GM23338 (cell line): ENCODE measurements at regions not wholly inside any gene's neighbourhood (a gene's known extent, or its start where the extent isn't known, plus 50 kb on each side); places are given as distances from the start of the nearest gene placed in this dataset.

Source experiments
- ATAC-seq: fragments of 200-7000 bp; cut with Tn5 transposase; 3 replicates; pipeline ENCODE4 v1.9.1; 2020
- DNase-seq: peaks from one replicate; pipeline ENCODE4 v3.0.0-alpha.2; 2015; ENCODE audit warnings: low spot score
- H2AFZ ChIP-seq: fragments of 200-600 bp; sonication (generic); 2 replicates; pipeline ENCODE4 v1.8.0; 2016; ENCODE audit warnings: antibody characterized with exemption, mild to moderate bottlenecking, moderate library complexity
- H3F3A ChIP-seq: fragments of 200-600 bp; sonication (generic); replicated peaks from 2 replicates; pipeline ENCODE4 v1.8.0; 2017; ENCODE audit warnings: antibody characterized with exemption, mixed run types, low read depth
- H3K27ac ChIP-seq: fragments of 200-600 bp; sonication (generic); 2 replicates; pipeline ENCODE4 v1.6.1; 2016; ENCODE audit warnings: low read depth
- H3K27me3 ChIP-seq: fragments of 200-600 bp; sonication (generic); 2 replicates; pipeline ENCODE4 v1.8.0; 2016; ENCODE audit warnings: mild to moderate bottlenecking, mixed run types, moderate library complexity; ENCODE audit not compliant: insufficient read depth
- H3K36me3 ChIP-seq: fragments of 200-600 bp; sonication (generic); 2 replicates; pipeline ENCODE4 v1.8.0; 2016; ENCODE audit warnings: mild to moderate bottlenecking; ENCODE audit not compliant: insufficient read depth
- H3K4me1 ChIP-seq: fragments of 200-600 bp; sonication (generic); 2 replicates; pipeline ENCODE4 v1.8.0; 2016; ENCODE audit warnings: mild to moderate bottlenecking, moderate library complexity; ENCODE audit not compliant: insufficient read depth
- H3K4me2 ChIP-seq: fragments of 200-600 bp; sonication (generic); 2 replicates; pipeline ENCODE4 v1.7.1; 2017; ENCODE audit warnings: mixed run types
- H3K4me3 ChIP-seq: fragments of 200-600 bp; sonication (generic); 2 replicates; pipeline ENCODE4 v1.6.1; 2016; ENCODE audit warnings: mixed run types
- H3K79me2 ChIP-seq: fragments of 200-600 bp; sonication (generic); replicated peaks from 2 replicates; pipeline ENCODE4 v1.8.0; 2017; ENCODE audit warnings: mild to moderate bottlenecking; ENCODE audit not compliant: insufficient read depth
- H3K9me2 ChIP-seq: fragments of 200-600 bp; sonication (generic); 2 replicates; pipeline ENCODE4 v1.8.0; 2017; ENCODE audit not compliant: insufficient read depth
- H4K20me1 ChIP-seq: fragments of 200-600 bp; sonication (generic); replicated peaks from 2 replicates; pipeline ENCODE4 v1.8.0; 2017; ENCODE audit warnings: mild to moderate bottlenecking; ENCODE audit not compliant: insufficient read depth
- H3K27ac Mint-ChIP-seq: 2 replicates; pipeline ENCODE4 v1.8.0; 2020; ENCODE audit warnings: inconsistent platforms, mild to moderate bottlenecking, moderate library complexity, mixed read lengths
- H3K27me3 Mint-ChIP-seq: 3 replicates; pipeline ENCODE4 v1.8.0; 2022; ENCODE audit warnings: low read depth, mild to moderate bottlenecking, moderate library complexity, mixed read lengths, inconsistent platforms; ENCODE audit not compliant: insufficient read depth, poor library complexity
- H3K36me3 Mint-ChIP-seq: 3 replicates; pipeline ENCODE4 v1.8.0; 2021; ENCODE audit warnings: low read depth, mild to moderate bottlenecking, inconsistent platforms, moderate library complexity, mixed read lengths
- H3K4me1 Mint-ChIP-seq: 3 replicates; pipeline ENCODE4 v1.8.0; 2020; ENCODE audit warnings: mild to moderate bottlenecking, inconsistent platforms, mixed read lengths
- H3K4me3 Mint-ChIP-seq: 3 replicates; pipeline ENCODE4 v1.8.0; 2021; ENCODE audit warnings: moderate library complexity, mild to moderate bottlenecking, inconsistent platforms, mixed read lengths
- H3K9me3 Mint-ChIP-seq: 3 replicates; pipeline ENCODE4 v1.8.0; 2020; ENCODE audit warnings: moderate library complexity, mild to moderate bottlenecking, inconsistent platforms, mixed read lengths
- CREB1 ChIP-seq: fragments of 250-450 bp; sonication (Bioruptor Pico); IDR thresholded peaks from 2 replicates; pipeline ENCODE4 v1.5.0; 2020; ENCODE audit warnings: low read depth, mild to moderate bottlenecking, moderate library complexity
- CTCF ChIP-seq, 2 experiments: fragments of 200-600 bp in 1 of 2; sonication (generic) in 1 of 2; conservative IDR thresholded peaks; 2 replicates each; pipeline versions ENCODE4 v1.5.1 to v1.6.1; 2016 to 2017; ENCODE audit warnings: antibody characterized with exemption in 2 of 2, low read depth in 2 of 2, mild to moderate bottlenecking in 2 of 2, moderate library complexity in 1 of 2
- EZH2 ChIP-seq: fragments of 200-600 bp; sonication (generic); IDR thresholded peaks from one replicate; pipeline ENCODE4 v1.8.0; 2017; ENCODE audit warnings: antibody characterized with exemption, mild to moderate bottlenecking, low read depth; ENCODE audit not compliant: unreplicated experiment
- EZH2phosphoT487 ChIP-seq: fragments of 200-600 bp; sonication (generic); IDR thresholded peaks from one replicate; pipeline ENCODE4 v1.8.1; 2018; ENCODE audit warnings: antibody characterized with exemption; ENCODE audit not compliant: unreplicated experiment
- JUNB ChIP-seq: IDR thresholded peaks from one replicate; pipeline ENCODE4 v1.6.1; 2016; ENCODE audit warnings: antibody characterized with exemption; ENCODE audit not compliant: unreplicated experiment
- NANOG ChIP-seq: IDR thresholded peaks from 2 replicates; pipeline ENCODE4 v1.6.1; 2016; ENCODE audit warnings: antibody characterized with exemption, borderline replicate concordance
- POLR2AphosphoS5 ChIP-seq: IDR thresholded peaks from 2 replicates; pipeline ENCODE4 v1.6.1; 2016; ENCODE audit warnings: antibody characterized with exemption, low read depth
- STAT1 ChIP-seq: IDR thresholded peaks from one replicate; pipeline ENCODE4 v1.6.1; 2016; ENCODE audit warnings: antibody characterized with exemption; ENCODE audit not compliant: unreplicated experiment
- ZNF114 ChIP-seq: fragments of 250-450 bp; sonication (Bioruptor Pico); IDR thresholded peaks from 2 replicates; pipeline ENCODE4 v1.5.0; 2020; ENCODE audit warnings: mild to moderate bottlenecking, moderate library complexity
- ZNF331 ChIP-seq: fragments of 250-450 bp; sonication (Bioruptor Pico); IDR thresholded peaks from 2 replicates; pipeline ENCODE4 v1.5.0; 2020; ENCODE audit warnings: low read depth, mild to moderate bottlenecking, moderate library complexity
- TF ChIP-seq, protein P1 (sequence below): IDR thresholded peaks from one replicate; pipeline ENCODE4 v1.6.1; 2018; ENCODE audit warnings: antibody characterized with exemption; ENCODE audit not compliant: unreplicated experiment
- TF ChIP-seq, protein P2 (sequence below): fragments of 250-450 bp; sonication (Bioruptor Pico); IDR thresholded peaks from 2 replicates; pipeline ENCODE4 v1.5.0; 2020; ENCODE audit warnings: mild to moderate bottlenecking, moderate library complexity
- TF ChIP-seq, protein P3 (sequence below): IDR thresholded peaks from 2 replicates; pipeline ENCODE4 v1.6.1; 2016; ENCODE audit warnings: antibody characterized with exemption

DNA sequence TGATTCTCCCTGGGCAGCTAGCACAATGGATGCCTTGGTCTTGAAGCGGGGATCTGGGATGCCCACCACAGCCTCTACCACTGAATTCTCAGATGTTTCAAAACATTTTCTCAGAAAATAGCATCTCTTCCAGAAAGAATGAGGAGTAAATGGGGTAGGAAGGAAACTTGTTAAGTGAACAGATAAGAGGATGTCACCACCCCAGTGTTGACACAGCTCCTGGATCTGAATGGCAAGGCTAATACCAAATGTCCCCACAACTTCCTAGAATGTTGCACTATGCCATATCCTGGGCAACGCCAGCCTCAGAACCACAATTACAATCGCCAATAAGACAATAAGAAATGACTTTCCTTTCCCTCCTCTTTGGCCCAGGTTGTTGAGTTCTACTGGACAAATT lies 177.2 kb downstream of the BCL11A start:
- ATAC-seq (no peak), DNase-seq (no peak)
- Histone ChIP-seq H4K20me1 (no peaks in the 10 kb centered on the region), H3K4me3 (no peak overlapping the region), H3K27ac (no peak overlapping the region), H3K4me1 (peaks cover 10% of the 10 kb centered on the region), H3K9me2 (peaks cover 6% of the 10 kb centered on the region; the same call in 1 of the 2 replicates), H3K27me3 (no peaks in the 10 kb centered on the region), H3K36me3 (no peaks in the 10 kb centered on the region), H3K4me2 (no peak overlapping the region), H3F3A (no peaks in the 10 kb centered on the region), H2AFZ (no peak overlapping the region; the same call in 1 of the 2 replicates), H3K79me2 (no peaks in the 10 kb centered on the region)
- Mint-ChIP-seq H3K27me3 (peaks cover 2% of the 10 kb centered on the region), H3K4me3 (no peak overlapping the region), H3K9me3 (no peaks in the 10 kb centered on the region), H3K27ac (no peak overlapping the region), H3K4me1 (peaks cover 13% of the 10 kb centered on the region), H3K36me3 (no peaks in the 10 kb centered on the region)
- TF ChIP-seq, protein P1, sequence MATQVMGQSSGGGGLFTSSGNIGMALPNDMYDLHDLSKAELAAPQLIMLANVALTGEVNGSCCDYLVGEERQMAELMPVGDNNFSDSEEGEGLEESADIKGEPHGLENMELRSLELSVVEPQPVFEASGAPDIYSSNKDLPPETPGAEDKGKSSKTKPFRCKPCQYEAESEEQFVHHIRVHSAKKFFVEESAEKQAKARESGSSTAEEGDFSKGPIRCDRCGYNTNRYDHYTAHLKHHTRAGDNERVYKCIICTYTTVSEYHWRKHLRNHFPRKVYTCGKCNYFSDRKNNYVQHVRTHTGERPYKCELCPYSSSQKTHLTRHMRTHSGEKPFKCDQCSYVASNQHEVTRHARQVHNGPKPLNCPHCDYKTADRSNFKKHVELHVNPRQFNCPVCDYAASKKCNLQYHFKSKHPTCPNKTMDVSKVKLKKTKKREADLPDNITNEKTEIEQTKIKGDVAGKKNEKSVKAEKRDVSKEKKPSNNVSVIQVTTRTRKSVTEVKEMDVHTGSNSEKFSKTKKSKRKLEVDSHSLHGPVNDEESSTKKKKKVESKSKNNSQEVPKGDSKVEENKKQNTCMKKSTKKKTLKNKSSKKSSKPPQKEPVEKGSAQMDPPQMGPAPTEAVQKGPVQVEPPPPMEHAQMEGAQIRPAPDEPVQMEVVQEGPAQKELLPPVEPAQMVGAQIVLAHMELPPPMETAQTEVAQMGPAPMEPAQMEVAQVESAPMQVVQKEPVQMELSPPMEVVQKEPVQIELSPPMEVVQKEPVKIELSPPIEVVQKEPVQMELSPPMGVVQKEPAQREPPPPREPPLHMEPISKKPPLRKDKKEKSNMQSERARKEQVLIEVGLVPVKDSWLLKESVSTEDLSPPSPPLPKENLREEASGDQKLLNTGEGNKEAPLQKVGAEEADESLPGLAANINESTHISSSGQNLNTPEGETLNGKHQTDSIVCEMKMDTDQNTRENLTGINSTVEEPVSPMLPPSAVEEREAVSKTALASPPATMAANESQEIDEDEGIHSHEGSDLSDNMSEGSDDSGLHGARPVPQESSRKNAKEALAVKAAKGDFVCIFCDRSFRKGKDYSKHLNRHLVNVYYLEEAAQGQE: no peak
- no peak for TF ChIP-seq NANOG
- no peak for TF ChIP-seq EZH2phosphoT487
- TF ChIP-seq EZH2: no peak
- TF ChIP-seq, protein P2, sequence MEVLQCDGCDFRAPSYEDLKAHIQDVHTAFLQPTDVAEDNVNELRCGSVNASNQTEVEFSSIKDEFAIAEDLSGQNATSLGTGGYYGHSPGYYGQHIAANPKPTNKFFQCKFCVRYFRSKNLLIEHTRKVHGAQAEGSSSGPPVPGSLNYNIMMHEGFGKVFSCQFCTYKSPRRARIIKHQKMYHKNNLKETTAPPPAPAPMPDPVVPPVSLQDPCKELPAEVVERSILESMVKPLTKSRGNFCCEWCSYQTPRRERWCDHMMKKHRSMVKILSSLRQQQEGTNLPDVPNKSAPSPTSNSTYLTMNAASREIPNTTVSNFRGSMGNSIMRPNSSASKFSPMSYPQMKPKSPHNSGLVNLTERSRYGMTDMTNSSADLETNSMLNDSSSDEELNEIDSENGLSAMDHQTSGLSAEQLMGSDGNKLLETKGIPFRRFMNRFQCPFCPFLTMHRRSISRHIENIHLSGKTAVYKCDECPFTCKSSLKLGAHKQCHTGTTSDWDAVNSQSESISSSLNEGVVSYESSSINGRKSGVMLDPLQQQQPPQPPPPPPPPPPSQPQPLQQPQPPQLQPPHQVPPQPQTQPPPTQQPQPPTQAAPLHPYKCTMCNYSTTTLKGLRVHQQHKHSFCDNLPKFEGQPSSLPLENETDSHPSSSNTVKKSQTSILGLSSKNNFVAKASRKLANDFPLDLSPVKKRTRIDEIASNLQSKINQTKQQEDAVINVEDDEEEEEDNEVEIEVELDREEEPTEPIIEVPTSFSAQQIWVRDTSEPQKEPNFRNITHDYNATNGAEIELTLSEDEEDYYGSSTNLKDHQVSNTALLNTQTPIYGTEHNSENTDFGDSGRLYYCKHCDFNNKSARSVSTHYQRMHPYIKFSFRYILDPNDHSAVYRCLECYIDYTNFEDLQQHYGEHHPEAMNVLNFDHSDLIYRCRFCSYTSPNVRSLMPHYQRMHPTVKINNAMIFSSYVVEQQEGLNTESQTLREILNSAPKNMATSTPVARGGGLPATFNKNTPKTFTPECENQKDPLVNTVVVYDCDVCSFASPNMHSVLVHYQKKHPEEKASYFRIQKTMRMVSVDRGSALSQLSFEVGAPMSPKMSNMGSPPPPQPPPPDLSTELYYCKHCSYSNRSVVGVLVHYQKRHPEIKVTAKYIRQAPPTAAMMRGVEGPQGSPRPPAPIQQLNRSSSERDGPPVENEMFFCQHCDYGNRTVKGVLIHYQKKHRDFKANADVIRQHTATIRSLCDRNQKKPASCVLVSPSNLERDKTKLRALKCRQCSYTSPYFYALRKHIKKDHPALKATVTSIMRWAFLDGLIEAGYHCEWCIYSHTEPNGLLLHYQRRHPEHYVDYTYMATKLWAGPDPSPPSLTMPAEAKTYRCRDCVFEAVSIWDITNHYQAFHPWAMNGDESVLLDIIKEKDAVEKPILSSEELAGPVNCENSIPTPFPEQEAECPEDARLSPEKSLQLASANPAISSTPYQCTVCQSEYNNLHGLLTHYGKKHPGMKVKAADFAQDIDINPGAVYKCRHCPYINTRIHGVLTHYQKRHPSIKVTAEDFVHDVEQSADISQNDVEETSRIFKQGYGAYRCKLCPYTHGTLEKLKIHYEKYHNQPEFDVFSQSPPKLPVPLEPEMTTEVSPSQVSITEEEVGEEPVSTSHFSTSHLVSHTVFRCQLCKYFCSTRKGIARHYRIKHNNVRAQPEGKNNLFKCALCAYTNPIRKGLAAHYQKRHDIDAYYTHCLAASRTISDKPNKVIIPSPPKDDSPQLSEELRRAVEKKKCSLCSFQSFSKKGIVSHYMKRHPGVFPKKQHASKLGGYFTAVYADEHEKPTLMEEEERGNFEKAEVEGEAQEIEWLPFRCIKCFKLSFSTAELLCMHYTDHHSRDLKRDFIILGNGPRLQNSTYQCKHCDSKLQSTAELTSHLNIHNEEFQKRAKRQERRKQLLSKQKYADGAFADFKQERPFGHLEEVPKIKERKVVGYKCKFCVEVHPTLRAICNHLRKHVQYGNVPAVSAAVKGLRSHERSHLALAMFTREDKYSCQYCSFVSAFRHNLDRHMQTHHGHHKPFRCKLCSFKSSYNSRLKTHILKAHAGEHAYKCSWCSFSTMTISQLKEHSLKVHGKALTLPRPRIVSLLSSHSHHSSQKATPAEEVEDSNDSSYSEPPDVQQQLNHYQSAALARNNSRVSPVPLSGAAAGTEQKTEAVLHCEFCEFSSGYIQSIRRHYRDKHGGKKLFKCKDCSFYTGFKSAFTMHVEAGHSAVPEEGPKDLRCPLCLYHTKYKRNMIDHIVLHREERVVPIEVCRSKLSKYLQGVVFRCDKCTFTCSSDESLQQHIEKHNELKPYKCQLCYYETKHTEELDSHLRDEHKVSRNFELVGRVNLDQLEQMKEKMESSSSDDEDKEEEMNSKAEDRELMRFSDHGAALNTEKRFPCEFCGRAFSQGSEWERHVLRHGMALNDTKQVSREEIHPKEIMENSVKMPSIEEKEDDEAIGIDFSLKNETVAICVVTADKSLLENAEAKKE (CRISPR knock-in tag): no peak
- TF ChIP-seq JUNB: no peak
- TF ChIP-seq CREB1 (CRISPR knock-in tag): no peak
- no peak for TF ChIP-seq ZNF114
- TF ChIP-seq, protein P3, sequence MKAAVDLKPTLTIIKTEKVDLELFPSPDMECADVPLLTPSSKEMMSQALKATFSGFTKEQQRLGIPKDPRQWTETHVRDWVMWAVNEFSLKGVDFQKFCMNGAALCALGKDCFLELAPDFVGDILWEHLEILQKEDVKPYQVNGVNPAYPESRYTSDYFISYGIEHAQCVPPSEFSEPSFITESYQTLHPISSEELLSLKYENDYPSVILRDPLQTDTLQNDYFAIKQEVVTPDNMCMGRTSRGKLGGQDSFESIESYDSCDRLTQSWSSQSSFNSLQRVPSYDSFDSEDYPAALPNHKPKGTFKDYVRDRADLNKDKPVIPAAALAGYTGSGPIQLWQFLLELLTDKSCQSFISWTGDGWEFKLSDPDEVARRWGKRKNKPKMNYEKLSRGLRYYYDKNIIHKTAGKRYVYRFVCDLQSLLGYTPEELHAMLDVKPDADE: no peak
- TF ChIP-seq STAT1: no peak
- TF ChIP-seq ZNF331 (CRISPR knock-in tag): no peak
- no peak for TF ChIP-seq CTCF (conservative IDR thresholded peaks at IDR 0.05; ENCODE audit: low read depth in 2 of 2)
- TF ChIP-seq POLR2AphosphoS5: no peak
